ENCODE measurements at regions not wholly inside any gene's neighbourhood (a gene's known extent, or its start where the extent isn't known, plus 50 kb on each side); places are given as distances from the start of the nearest gene placed in this dataset.
"Not testable (repeated sequence)": the region's sequence is repeated elsewhere in the genome, so short reads cannot be mapped to it uniquely, and the experiment has no call there.

DNA sequence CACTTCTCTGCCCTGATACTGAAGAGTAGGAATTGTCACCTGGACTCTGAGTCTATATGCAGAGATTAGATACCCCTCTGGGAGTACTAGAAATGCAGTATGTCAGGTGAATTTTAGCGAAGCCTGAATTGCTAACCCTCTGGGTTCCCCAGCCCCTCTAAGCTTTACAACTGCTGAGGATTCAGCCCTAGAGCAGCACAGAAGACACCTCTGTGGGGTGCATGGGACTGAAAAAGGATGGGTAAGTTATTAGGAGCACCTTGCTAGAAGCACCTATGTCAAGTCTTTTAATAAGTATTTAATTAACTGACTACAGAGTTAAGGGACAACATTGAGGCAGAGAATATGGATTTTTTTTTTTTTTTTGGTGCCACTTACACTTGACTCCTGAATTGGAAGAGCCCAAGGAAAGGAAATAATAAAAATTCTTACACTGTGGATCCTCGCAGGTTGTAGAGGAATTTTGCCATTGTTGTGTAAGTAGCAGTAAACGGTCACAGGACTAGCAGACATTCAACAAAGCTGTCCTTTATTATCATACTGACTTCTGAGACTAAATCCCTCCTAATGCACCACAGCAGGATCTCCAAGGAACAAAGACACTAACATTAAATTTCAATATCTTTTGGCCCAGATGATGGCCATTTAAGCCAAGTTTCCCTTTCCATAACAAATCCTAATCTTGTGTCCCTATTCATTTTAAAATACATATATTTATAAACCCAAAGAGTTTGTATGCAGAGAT is 253.2 kb downstream of the ANKRD50 start:
- no peak overlapping the region for H3K27ac ChIP-seq

DNA sequence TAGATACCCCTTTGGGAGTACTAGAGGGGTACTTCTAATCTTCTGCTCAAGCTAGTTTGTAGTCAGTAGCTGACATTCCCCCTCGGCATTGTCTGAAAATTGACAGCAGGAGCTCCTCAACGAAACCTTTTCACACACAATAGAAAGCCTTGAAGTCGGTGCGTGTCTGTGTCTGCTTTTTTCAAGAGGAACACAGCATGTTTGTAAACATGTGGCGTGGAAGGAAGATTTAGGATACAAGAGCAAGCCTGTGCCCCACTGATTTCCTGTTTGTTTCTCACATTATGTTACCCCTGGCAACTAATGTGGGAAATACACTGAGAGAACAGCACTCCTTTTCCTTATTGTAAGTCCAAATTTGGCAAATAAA is 252.6 kb downstream of the ANKRD50 start:
- no peak overlapping the region for H3K27ac ChIP-seq
- TF ChIP-seq CTCF (conservative IDR thresholded peaks at IDR 0.05) = no peak
- no peak for TF ChIP-seq ZFX (IDR thresholded peaks at IDR 0.05)

More for the DNA sequence above, 253.2 kb downstream of the ANKRD50 start:
- TF ChIP-seq CTCF (conservative IDR thresholded peaks at IDR 0.05) (no peak), ZFX (IDR thresholded peaks at IDR 0.05) (no peak)

GRCh38 chr4:124461592-124461991 is 250.9 kb downstream of the ANKRD50 start:
- H3K27ac ChIP-seq = not testable (repeated sequence)

DNA sequence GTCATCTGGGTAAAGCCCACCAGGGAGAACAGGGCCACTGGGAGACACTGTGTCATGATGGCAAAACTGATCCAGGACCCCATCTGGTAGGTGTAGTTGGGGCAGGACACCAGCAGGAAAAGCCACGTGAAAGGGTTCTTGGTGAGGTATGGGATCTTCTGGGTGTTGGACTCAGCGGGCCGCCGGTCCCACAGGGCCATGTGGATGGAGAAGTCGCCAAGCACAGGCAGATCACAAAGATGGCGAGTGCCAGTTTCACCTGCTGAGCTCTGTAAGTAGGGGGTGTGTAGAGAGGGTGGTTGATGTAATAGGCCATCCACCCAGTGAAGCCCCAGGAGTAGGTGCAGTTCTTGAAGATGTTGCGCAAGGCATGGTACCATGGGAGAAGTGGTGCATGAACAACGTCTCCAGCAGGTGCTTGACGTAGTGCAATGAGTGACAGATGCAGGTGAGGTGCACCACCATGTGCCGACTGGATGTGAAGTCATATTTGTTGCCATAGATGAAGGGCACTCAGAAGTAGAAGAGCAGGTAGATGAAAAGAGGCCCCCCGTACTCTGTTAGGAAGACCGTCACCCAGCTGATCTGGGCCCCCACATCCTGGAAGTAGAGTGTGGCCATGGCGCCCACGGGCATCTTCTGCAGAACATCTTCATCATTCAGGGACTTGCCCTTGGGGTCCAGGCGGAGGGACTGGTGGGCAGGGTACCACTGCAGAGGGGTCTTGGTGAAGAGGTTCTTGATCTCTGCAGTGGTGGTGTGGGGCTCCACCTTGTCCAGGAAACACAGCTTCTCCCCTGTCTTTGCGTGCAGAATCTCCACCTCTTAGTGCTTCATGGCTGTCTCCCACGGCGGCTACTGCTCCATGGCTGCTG is 249.3 kb downstream of the ANKRD50 start:
- TF ChIP-seq CTCF (conservative IDR thresholded peaks at IDR 0.05) = no peak
- TF ChIP-seq ZFX (IDR thresholded peaks at IDR 0.05) = no peak
- no peak overlapping the region for H3K27ac ChIP-seq

DNA sequence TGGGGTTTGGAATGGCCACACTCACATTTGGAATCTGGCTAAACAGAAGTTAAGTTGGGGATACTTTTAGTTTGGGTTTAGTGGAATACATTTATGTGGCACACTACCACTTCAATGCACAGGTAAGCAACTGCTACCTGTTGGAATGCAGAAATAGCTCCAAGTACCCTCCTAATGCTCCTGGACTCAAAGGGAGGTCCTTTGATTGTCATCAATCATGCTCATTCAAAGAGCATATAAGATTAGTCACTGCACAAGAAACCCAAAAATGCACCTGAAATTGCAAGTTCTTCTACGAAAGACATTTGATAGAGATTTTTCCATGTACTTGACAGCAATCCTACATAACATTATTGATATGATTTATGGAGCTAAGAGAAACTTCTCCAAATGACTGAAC is 247.7 kb downstream of the ANKRD50 start:
- no peak overlapping the region for H3K27ac ChIP-seq
- TF ChIP-seq ZFX (IDR thresholded peaks at IDR 0.05) = no peak
- TF ChIP-seq CTCF (conservative IDR thresholded peaks at IDR 0.05) = no peak

DNA sequence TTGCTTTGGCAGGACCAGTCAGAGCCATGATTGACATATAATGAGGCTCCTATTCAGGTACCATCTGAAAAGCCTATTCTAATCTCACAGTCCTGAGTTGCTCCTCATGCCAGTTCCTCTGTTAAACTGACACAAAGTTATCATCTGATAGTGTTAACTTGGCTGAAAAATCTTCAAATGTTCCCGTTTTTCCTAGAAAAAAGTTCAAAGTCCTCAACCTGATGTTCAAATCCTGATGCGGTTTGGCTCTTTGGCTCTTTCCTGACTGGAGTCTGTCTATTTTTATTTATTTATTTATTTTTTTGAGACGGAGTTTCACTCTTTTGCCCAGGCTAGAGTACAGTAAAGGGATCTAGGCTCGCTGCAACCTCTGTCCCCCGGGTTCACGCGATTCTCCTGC is 244.2 kb downstream of the ANKRD50 start:
- H3K27ac ChIP-seq = no peak overlapping the region
- TF ChIP-seq ZFX (IDR thresholded peaks at IDR 0.05) = no peak
- no peak for TF ChIP-seq CTCF (conservative IDR thresholded peaks at IDR 0.05)

GRCh38 chr4:124469981-124470380 is 242.6 kb downstream of the ANKRD50 start:
- no peak overlapping the region for H3K27ac ChIP-seq
- TF ChIP-seq ZFX (IDR thresholded peaks at IDR 0.05) = no peak
- no peak for TF ChIP-seq CTCF (conservative IDR thresholded peaks at IDR 0.05)
